ENCODE measurements at regions not wholly inside any gene's neighbourhood (a gene's known extent, or its start where the extent isn't known, plus 50 kb on each side); places are given as distances from the start of the nearest gene placed in this dataset.

- no peaks in the 10 kb centered on the region for H3K36me3 ChIP-seq (ENCODE audit: insufficient read depth, low read length)
- TF ChIP-seq SMC3 (conservative IDR thresholded peaks at IDR 0.05; ENCODE audit: poor library complexity) (no peak), REST (IDR thresholded peaks at IDR 0.05; ENCODE audit: borderline replicate concordance) (peak; percentile 53)
- peak overlapping the region; percentile 18 for H3K4me3 ChIP-seq (ENCODE audit: low read length)
- no peaks in the 10 kb centered on the region for H4K20me1 ChIP-seq (ENCODE audit: insufficient read depth)
- H3K27ac ChIP-seq (ENCODE audit: low read length): peak overlapping the region; percentile 5
- H3F3A ChIP-seq (ENCODE audit: insufficient read depth, low read length, poor library complexity, severe bottlenecking): no peaks in the 10 kb centered on the region
- H3K27me3 ChIP-seq (ENCODE audit: insufficient read depth, low read depth, low read length): no peaks in the 10 kb centered on the region
- no peaks in the 10 kb centered on the region for H3K79me2 ChIP-seq (replicated peaks; ENCODE audit: insufficient read depth, low read length)
- H3K9ac ChIP-seq (ENCODE audit: low read length): no peak overlapping the region
- H2AFZ ChIP-seq (ENCODE audit: low read depth, low read length): no peak overlapping the region
- peak overlapping the region; percentile 22 for H3K4me2 ChIP-seq (ENCODE audit: low read length)
- H3K9me2 ChIP-seq (ENCODE audit: insufficient read depth, low read length): no peaks in the 10 kb centered on the region
- no peaks in the 10 kb centered on the region for H3K9me3 ChIP-seq (ENCODE audit: low read length)
These were observed 145.3 kb downstream of the SEC16B start for GRCh38 chr1:177824508-177824982.

GRCh38 chr1:177820213-177820612 lies 149.6 kb downstream of the SEC16B start:
- no peak overlapping the region for H3K27ac ChIP-seq (ENCODE audit: low read length)
- no peak overlapping the region for H3K9ac ChIP-seq (ENCODE audit: low read length)
- no peaks in the 10 kb centered on the region for H3K79me2 ChIP-seq (replicated peaks; ENCODE audit: insufficient read depth, low read length)
- no peak overlapping the region for H3K4me3 ChIP-seq (ENCODE audit: low read length)
- H3K9me2 ChIP-seq (ENCODE audit: insufficient read depth, low read length): no peaks in the 10 kb centered on the region
- H3F3A ChIP-seq (ENCODE audit: insufficient read depth, low read length, poor library complexity, severe bottlenecking): no peaks in the 10 kb centered on the region
- no peaks in the 10 kb centered on the region for H4K20me1 ChIP-seq (ENCODE audit: insufficient read depth)
- no peaks in the 10 kb centered on the region for H3K36me3 ChIP-seq (ENCODE audit: insufficient read depth, low read length)
- H2AFZ ChIP-seq (ENCODE audit: low read depth, low read length): no peak overlapping the region
- H3K27me3 ChIP-seq (ENCODE audit: insufficient read depth, low read depth, low read length): no peaks in the 10 kb centered on the region
- H3K4me2 ChIP-seq (ENCODE audit: low read length): no peak overlapping the region
- no peaks in the 10 kb centered on the region for H3K9me3 ChIP-seq (ENCODE audit: low read length)
- TF ChIP-seq POLR2AphosphoS5 (IDR thresholded peaks at IDR 0.05): no peak
- no peak for TF ChIP-seq RAD21 (conservative IDR thresholded peaks at IDR 0.05)
- no peak for TF ChIP-seq REST (IDR thresholded peaks at IDR 0.05; ENCODE audit: borderline replicate concordance)
- no peak for TF ChIP-seq TAF1 (IDR thresholded peaks at IDR 0.05; ENCODE audit: low read depth)
- TF ChIP-seq MXI1 (conservative IDR thresholded peaks at IDR 0.05; ENCODE audit: poor library complexity, severe bottlenecking): no peak
- TF ChIP-seq EP300 (conservative IDR thresholded peaks at IDR 0.05; ENCODE audit: poor library complexity, severe bottlenecking): no peak
- no peak for TF ChIP-seq SMC3 (conservative IDR thresholded peaks at IDR 0.05; ENCODE audit: poor library complexity)
- no peak for TF ChIP-seq CTCF (IDR thresholded peaks at IDR 0.05; ENCODE audit: poor library complexity, severe bottlenecking)
- no peak for TF ChIP-seq EZH2 (IDR thresholded peaks at IDR 0.05; ENCODE audit: borderline replicate concordance, insufficient read depth, low read length, poor library complexity, severe bottlenecking)
